ENCODE measurements at regions not wholly inside any gene's neighbourhood (a gene's known extent, or its start where the extent isn't known, plus 50 kb on each side); places are given as distances from the start of the nearest gene placed in this dataset.
A peak's percentile ranks its signal among the peaks of the same experiment; 100 is the strongest.

- CTCF ChIA-PET (ENCODE audit: partially characterized antibody): interaction anchor here (1.2 to 1.3 kb wide), 2 partner anchors 11 to 18 kb away, joined by 3 to 4 read pairs; no protein-coding TSS in a partner anchor
- 74% methylated on average over 4 of the region's 4 CpGs; no CpG with 5 or more reads in 1 of the 2 experiments for WGBS, 2 experiments (ENCODE audit: extremely low coverage in 1 of 2, insufficient coverage in 1 of 2, insufficient read length in 1 of 2, insufficient replicate concordance in 2 of 2, low coverage in 1 of 2, low lambda C conversion rate in 2 of 2, missing lambda C conversion rate in 1 of 2)
- H3K4me1 ChIP-seq (replicated peaks in 1 of 4; ENCODE audit: control insufficient read depth in 3 of 4, insufficient read depth in 4 of 4, low read length in 3 of 4): peaks cover 0 to 6% (median 0%) of the 10 kb centered on the region in 4 experiments; a peak in 2 of 7 replicates
Observed at GRCh38 chr18:66328296-66328878, 275.5 kb downstream of the CDH19 start.

More at GRCh38 chr18:66328296-66328878, 275.5 kb downstream of the CDH19 start:
- H2BK20ac ChIP-seq (ENCODE audit: low read length): no peak overlapping the region
- H2BK120ac ChIP-seq (replicated peaks; ENCODE audit: low read depth, low read length): no peak overlapping the region
- no peak overlapping the region for H2BK12ac ChIP-seq (ENCODE audit: low read depth, low read length)
- DNase-seq (ENCODE audit: low read depth in 1 of 2, low spot score in 2 of 2) (no peak), FAIRE-seq (peak; percentile 45)
- no peak overlapping the region for H2BK5ac ChIP-seq (ENCODE audit: low read depth, low read length)
- H3K36me3 ChIP-seq (ENCODE audit: control insufficient read depth in 2 of 4, insufficient read depth in 4 of 4, low read length in 3 of 4): no peaks in the 10 kb centered on the region
- H3K79me1 ChIP-seq (ENCODE audit: low read depth, low read length): no peaks in the 10 kb centered on the region
- no peak overlapping the region for H3K27ac ChIP-seq (ENCODE audit: low read depth, low read length)
- H3K14ac ChIP-seq (ENCODE audit: insufficient read length): no peak overlapping the region
- H3K27me3 ChIP-seq (replicated peaks in 1 of 4; ENCODE audit: control insufficient read depth in 3 of 4, extremely low read depth in 1 of 4, insufficient read depth in 3 of 4, low read length in 3 of 4): no peaks in the 10 kb centered on the region
- no peak overlapping the region for H3K4me3 ChIP-seq (ENCODE audit: extremely low read depth in 1 of 4, insufficient read depth in 2 of 4, low read depth in 3 of 4, low read length in 4 of 4)
- no peak for TF ChIP-seq ASH2L (IDR thresholded peaks at IDR 0.05; ENCODE audit: low read length)
- no peak for TF ChIP-seq YY1 (IDR thresholded peaks at IDR 0.05; ENCODE audit: low read depth, low read length)
- no peak overlapping the region for H4K5ac ChIP-seq (ENCODE audit: insufficient read length, low read depth, low read length)
- no peaks in the 10 kb centered on the region for H3K79me2 ChIP-seq (ENCODE audit: control insufficient read depth in 1 of 2, insufficient read depth in 2 of 2, low read length in 2 of 2)
- H3K23me2 ChIP-seq (ENCODE audit: low read depth, low read length): no peaks in the 10 kb centered on the region
- no peak overlapping the region for H3K4ac ChIP-seq (replicated peaks; ENCODE audit: insufficient read length, low read depth, low read length)
- no peak overlapping the region for H3K23ac ChIP-seq (ENCODE audit: insufficient read length)
- H4K8ac ChIP-seq (ENCODE audit: extremely low read depth, insufficient read depth, low read length): no peak overlapping the region
- no peak overlapping the region for H2AFZ ChIP-seq (ENCODE audit: low read length)
- POLR2A ChIA-PET (ENCODE audit: partially characterized antibody): no interaction called here
- H2BK15ac ChIP-seq (ENCODE audit: low read length): no peak overlapping the region
- H4K91ac ChIP-seq (replicated peaks; ENCODE audit: insufficient read length, low read length): no peak overlapping the region
- no peak overlapping the region for H3K56ac ChIP-seq (replicated peaks; ENCODE audit: insufficient read length, low read depth, low read length)
- H3K18ac ChIP-seq (ENCODE audit: extremely low read depth, low read length): no peak overlapping the region
- H3K4me2 ChIP-seq (ENCODE audit: insufficient read depth in 1 of 2, low read depth in 2 of 2, low read length in 2 of 2): no peak overlapping the region
- no peaks in the 10 kb centered on the region for H4K20me1 ChIP-seq (replicated peaks in 1 of 2; ENCODE audit: control insufficient read depth in 1 of 2, insufficient read depth in 2 of 2, low read length in 2 of 2)
- no peak overlapping the region for H2AK5ac ChIP-seq (ENCODE audit: low read depth, low read length)
- H3K9me3 ChIP-seq (ENCODE audit: insufficient read depth in 2 of 2, low read depth in 1 of 2, low read length in 1 of 2): no peaks in the 10 kb centered on the region
- no peak overlapping the region for H3K9ac ChIP-seq (replicated peaks in 1 of 4; ENCODE audit: extremely low read depth in 1 of 4, low read depth in 3 of 4, low read length in 3 of 4)
